Ureter (tissue), 1 donor: ENCODE measurements at regions not wholly inside any gene's neighbourhood (a gene's known extent, or its start where the extent isn't known, plus 50 kb on each side); places are given as distances from the start of the nearest gene placed in this dataset.
"Not testable (repeated sequence)": the region's sequence is repeated elsewhere in the genome, so short reads cannot be mapped to it uniquely, and the experiment has no call there.

Source experiments
- DNase-seq: peaks from one replicate; pipeline ENCODE4 v3.0.0-alpha.2; 2020; ENCODE audit warnings: low spot score
- donor health status: DM: yes; HTN: yes; CAD: no.

GRCh38 chr1:148357037-148357436, 126.1 kb downstream of the PPIAL4G start:
- DNase-seq: no peak

DNA sequence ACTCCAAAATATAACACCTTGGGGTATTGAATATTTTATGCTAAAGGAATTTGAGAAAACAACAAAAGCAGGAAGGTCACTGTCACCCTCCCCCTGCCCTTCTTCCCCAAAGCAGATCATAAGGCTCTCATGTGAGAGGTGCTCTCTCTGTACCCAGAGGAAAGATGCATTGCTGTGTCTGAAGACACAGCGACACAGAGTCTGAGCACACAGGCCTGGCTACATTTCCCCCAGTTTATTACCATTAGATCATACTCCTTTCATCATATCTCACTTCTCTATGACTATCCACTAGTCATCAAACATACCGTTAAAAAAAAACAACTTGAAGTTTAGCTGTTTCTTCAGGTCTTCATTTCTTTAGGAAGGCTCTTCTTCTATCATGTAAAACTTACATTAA, 127.1 kb downstream of the PPIAL4G start:
- no peak for DNase-seq

- no peak for DNase-seq
Observed at GRCh38 chr1:148354913-148355308, 128.2 kb downstream of the PPIAL4G start.

DNA sequence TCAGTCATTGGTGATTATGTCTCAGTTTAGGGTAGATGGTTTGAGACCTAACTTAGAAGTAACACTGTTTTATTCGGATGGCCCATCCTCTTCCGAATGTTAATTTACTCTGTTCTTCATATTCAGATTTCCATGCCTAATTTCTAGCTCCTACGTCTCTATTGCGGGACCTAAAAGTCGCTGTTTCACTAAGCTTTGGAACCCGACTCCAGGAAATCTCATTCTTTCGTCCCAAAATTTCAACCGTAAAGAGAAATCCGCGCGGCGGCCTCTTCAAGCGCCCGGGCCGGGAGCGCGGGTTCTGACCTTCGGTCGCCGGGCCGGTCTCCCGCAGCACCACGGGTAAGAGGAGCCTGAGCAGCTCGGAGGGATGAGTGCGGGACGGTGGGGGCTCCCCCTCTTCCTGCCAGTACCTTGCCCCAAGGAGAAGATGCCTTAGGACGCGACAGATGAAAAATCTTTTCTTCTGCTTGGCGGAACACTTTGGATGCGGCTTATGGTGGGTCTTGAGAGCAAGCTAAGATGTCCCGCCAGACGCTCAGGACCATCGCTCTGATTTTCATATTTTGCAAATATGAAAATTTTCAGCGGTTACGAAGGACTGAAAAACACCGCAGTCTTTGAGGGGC, 128.7 kb downstream of the PPIAL4G start:
- no peak for DNase-seq

- DNase-seq: no peak
Observed at GRCh38 chr1:148353461-148354283, 129.4 kb downstream of the PPIAL4G start.

DNA sequence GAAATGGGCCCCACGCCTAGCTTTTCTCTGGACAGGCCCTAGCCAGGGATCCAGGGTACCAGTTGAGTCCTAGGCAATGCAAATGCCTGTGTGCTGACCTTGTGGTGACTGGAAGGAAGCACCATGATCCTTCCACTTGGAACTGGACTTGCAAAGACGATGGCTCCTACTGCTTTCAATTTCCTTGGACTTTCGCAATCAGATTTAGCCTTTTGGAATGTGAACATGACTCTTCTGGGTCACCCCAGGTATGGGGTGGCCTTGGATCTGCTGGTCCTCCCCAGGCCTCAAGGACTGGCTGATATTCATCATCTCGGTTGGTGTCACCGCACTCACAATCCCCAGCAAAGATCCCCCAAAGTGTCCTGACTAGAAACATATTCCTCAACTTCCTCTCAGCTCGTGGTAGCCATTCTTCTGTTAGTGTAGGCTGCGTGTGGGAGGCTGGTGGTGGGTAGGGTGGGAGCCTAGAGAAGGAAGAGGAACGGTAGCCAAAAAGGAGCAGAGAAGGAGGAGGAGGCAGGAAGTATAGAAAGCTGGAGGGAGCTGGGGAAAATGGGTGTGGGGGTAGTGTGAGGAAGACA, 130.5 kb downstream of the PPIAL4G start:
- DNase-seq: no peak

GRCh38 chr1:148347781-148348180, 135.3 kb downstream of the PPIAL4G start:
- no peak for DNase-seq

DNA sequence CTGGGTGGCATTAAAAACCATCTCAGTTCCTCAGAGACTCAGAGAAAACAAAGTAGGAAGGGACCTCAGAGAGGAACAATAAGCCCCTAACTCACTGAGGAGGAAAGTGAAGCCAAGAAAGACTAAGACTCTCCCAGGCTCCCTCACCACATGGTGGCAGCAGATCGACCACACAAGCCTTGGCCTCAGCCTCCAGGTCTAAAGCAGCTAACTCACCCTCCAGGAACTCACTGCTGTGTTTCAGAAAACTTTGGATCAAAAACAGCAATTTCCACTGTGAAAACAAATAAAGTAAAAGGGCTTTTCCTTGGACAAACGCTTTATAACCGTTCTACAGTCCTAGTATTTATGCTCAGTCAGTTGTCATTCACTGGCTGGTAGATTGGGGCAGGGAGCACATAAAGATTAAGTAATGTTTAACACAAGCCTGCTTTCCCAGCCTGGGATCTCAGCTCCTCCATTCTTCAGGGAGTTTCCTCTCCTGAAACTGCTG, 137.4 kb downstream of the PPIAL4G start:
- not testable (repeated sequence) for DNase-seq

DNA sequence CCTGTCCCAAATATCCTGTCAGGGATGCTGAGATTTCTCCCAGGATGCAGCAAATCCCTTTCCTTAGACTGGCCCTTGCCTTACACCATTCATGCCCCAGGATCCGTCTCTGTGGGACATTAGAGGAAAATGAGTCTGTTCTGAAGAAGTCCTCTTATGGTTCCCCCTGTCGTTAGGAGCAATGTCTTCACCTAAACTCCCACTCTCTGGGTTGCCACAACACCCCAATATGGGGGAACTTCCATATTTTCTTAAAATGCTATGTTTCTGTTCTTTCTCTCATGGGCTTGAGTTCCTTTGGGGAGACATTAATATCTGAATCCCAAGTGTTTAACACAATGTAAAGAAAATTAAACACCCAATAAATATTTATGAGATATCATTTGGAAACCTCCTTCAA, 138.5 kb downstream of the PPIAL4G start:
- DNase-seq: not testable (repeated sequence)

- DNase-seq: not testable (repeated sequence)
Observed at GRCh38 chr1:148341729-148342128, 141.4 kb downstream of the PPIAL4G start.

DNA sequence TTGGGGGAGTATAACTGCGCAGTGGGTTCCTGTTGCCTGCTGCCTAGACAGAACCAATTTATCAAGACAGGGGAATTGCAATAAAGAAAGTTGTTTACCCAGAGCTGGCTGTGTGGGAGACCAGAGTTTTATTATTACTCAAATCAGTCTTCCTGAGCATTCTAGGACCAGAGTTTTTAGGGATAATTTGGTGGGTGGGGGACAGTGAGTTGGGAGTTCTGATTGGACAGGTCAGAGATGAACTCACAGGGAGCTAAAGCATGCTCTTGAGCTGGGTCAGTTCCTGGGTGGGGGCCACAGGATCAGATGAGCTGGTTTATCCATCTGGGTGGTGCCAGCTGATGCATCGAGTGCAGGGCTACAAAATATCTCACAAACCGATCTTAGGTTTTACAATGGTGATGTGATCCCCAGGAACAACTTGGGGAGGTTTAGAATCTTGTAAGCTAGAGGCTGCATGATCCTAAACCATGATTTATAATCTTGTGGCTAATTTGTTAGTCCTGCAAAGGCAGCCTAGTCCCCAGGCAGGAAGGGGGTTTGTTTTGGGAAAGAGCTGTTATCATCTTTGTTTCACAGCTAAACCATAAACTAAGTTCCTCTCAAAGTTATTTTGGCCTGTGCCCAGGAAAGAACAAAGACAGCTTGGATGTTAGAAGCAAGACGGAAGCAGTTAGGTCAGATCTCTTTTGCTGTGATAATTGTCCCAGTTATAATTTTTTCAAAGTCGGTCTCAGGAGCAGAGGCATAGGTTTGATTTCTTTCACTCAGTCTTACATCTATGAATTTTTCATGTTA, 146.8 kb downstream of the PPIAL4G start:
- DNase-seq: not testable (repeated sequence)

- peak; percentile 89 for DNase-seq
Observed at GRCh38 chr1:148334339-148335130, 148.6 kb downstream of the PPIAL4G start.

DNA sequence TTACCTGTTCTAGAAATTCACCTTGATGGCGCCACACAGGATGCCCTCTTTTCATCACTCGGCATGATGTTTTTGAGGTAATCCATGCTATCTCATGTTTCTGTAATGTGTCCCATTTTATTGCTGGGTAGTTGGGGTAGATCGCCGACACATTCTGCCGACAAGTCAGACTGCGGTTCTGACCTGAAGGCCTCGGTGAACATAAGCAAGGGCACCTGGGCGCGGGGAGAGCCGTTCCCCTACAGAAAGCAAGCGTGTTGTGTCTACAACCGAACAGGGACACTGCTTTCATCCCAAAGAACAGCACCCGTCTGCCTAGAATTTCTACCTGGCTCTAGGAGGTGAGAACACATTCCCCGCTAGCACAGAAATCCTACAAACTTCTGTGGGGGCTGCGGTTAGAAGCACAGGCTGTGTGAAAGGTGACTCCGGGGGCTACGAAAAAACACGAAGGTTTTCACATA, 149.2 kb downstream of the PPIAL4G start:
- DNase-seq: no peak

- DNase-seq: no peak
Observed at GRCh38 chr1:148328884-148329283, 154.2 kb downstream of the PPIAL4G start.

GRCh38 chr1:148325031-148325430, 158.1 kb downstream of the PPIAL4G start:
- not testable (repeated sequence) for DNase-seq

DNA sequence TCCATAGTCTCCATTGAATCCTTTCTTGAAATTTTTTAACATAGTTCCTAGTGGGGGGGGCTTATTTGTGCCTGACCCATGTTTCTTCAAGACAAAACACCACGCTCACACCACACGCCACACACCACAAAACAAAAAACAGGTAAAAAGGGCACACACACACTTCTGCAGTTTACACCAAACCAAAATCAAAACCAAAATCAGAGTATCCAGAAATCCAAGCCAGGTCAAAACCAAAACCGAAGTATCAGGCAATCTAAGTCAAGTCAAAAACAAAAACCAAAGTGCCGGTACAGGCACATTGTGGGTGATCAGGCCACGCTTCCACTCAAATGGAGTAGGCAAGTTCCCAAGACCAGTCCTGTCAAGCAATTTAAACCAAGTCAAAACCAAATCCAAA, 158.6 kb downstream of the PPIAL4G start:
- not testable (repeated sequence) for DNase-seq

- DNase-seq: not testable (repeated sequence)
Observed at GRCh38 chr1:148320079-148320478, 163.0 kb downstream of the PPIAL4G start.

DNA sequence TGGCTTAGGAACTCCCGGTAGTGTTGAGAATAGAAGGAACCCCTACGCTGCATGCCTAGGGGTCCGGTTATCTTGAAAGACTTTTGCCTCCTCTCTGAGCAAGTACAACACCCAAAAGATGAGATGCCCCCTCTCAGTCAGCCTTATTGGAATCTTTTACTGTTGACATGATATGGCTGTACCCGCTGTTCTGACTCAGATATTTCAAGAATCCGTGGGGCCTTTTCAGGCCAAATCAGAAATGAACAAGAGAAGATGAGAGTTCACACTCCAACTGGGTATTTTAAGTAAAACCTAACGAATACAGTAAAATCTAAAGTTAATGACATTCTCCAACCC, 164.2 kb downstream of the PPIAL4G start:
- no peak for DNase-seq

GRCh38 chr1:148318123-148318903, 164.8 kb downstream of the PPIAL4G start:
- no peak for DNase-seq

- DNase-seq: no peak
Observed at GRCh38 chr1:148317288-148317985, 165.4 kb upstream of the NBPF11 start.
